ENCODE measurements at regions not wholly inside any gene's neighbourhood (a gene's known extent, or its start where the extent isn't known, plus 50 kb on each side); places are given as distances from the start of the nearest gene placed in this dataset.

- H3K4me3 ChIP-seq (ENCODE audit: low read length), result no peak overlapping the region
- no peak for DNase-seq (ENCODE audit: low read depth, low spot score)
These were observed 59.0 kb upstream of the ZNF726 start for GRCh38 chr19:23855676-23856075.

GRCh38 chr19:23851966-23852365 lies 62.7 kb upstream of the ZNF726 start:
- no peak for DNase-seq (ENCODE audit: low read depth, low spot score)
- no peak overlapping the region for H3K4me3 ChIP-seq (ENCODE audit: low read length)

- H3K4me3 ChIP-seq (ENCODE audit: low read length), result no peak overlapping the region
These were observed 74.1 kb upstream of the ZNF681 start for GRCh38 chr19:23832717-23833327.

GRCh38 chr19:23823952-23824389 lies 65.3 kb upstream of the ZNF681 start:
- peak; percentile 28 for DNase-seq (ENCODE audit: low read depth, low spot score)
- H3K4me3 ChIP-seq (ENCODE audit: low read length), result no peak overlapping the region

More at GRCh38 chr19:23832717-23833327, 74.1 kb upstream of the ZNF681 start:
- DNase-seq (ENCODE audit: low read depth, low spot score), result no peak

- no peak for DNase-seq (ENCODE audit: low read depth, low spot score)
- H3K4me3 ChIP-seq (ENCODE audit: low read length), result no peak overlapping the region
These were observed 64.0 kb upstream of the ZNF681 start for GRCh38 chr19:23822735-23823134.

DNA sequence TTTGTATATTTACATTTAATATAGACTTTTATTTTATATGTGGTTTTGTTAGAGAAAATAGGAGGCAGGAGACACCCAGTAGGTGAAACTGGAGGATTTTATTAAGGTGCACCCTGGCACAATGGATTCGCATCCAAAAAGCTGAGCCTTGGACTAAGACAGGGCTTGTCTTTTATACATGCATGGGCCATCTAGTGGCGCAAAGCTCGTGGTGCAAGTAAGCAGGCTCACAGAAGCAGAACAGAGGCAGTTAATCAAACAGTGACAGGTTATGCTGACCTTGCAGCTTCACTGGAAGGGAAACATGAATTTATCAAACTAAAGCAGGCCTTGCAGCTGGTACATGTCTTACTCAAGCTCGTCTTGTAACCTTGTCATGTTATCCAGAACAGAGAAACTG lies 58.8 kb upstream of the ZNF681 start:
- peak; percentile 65 for DNase-seq (ENCODE audit: low read depth, low spot score)

GRCh38 chr19:23810496-23810895 lies 51.8 kb upstream of the ZNF681 start:
- no peak overlapping the region for H3K4me3 ChIP-seq (ENCODE audit: low read length)
- no peak for DNase-seq (ENCODE audit: low read depth, low spot score)

More for the DNA sequence above, 58.8 kb upstream of the ZNF681 start:
- no peak overlapping the region for H3K4me3 ChIP-seq (ENCODE audit: low read length)
